ENCODE measurements at regions not wholly inside any gene's neighbourhood (a gene's known extent, or its start where the extent isn't known, plus 50 kb on each side); places are given as distances from the start of the nearest gene placed in this dataset.

- intact Hi-C loops (cut with micrococcal nuclease; ENCODE audit: unreplicated experiment): no loop called here
- Histone ChIP-seq H3K27me3 (replicated peaks in 1 of 2; ENCODE audit: control insufficient read depth in 2 of 2, insufficient read depth in 2 of 2, low read length in 1 of 2) (no peaks in the 10 kb centered on the region), H4K20me1 (ENCODE audit: control insufficient read depth, insufficient read depth) (no peaks in the 10 kb centered on the region), H3K36me3 (ENCODE audit: control insufficient read depth in 2 of 2, insufficient read depth in 2 of 2, low read length in 1 of 2) (no peaks in the 10 kb centered on the region), H3K9me3 (replicated peaks; ENCODE audit: control insufficient read depth, insufficient read depth, low read length) (no peaks in the 10 kb centered on the region), H3K27ac (ENCODE audit: control insufficient read depth, insufficient read depth) (no peak overlapping the region), H3K4me3 (no peak overlapping the region), H3K4me1 (ENCODE audit: control insufficient read depth, insufficient read depth, low read length) (no peaks in the 10 kb centered on the region), H3K79me2 (ENCODE audit: control insufficient read depth, insufficient read depth, low read length) (no peaks in the 10 kb centered on the region), H2AFZ (ENCODE audit: control insufficient read depth, low read depth, low read length) (no peak overlapping the region), H3K9ac (ENCODE audit: control insufficient read depth, insufficient read depth, low read length) (no peak overlapping the region), H3K4me2 (ENCODE audit: control insufficient read depth, insufficient read depth) (no peak overlapping the region)
- no peak for ATAC-seq
- in situ Hi-C loops (cut with MboI): no loop called here
- BruUV-seq (replicated peaks): no TSS peak
- CTCF ChIA-PET: no interaction called here
- RAD21 ChIA-PET (ENCODE audit: unreplicated experiment): interaction anchor here (0.9 kb wide), 1 partner anchor 13 kb away, joined by 3 read pairs; no protein-coding TSS in a partner anchor
- SMC1A ChIA-PET (ENCODE audit: uncharacterized antibody, unreplicated experiment): interaction anchor here (0.7 to 1.0 kb wide), 3 partner anchors 12 to 313 kb away, joined by 3 read pairs; no protein-coding TSS in a partner anchor
- TF ChIP-seq PKNOX1 (IDR thresholded peaks at IDR 0.05) (no peak), ELK1 (IDR thresholded peaks at IDR 0.05; ENCODE audit: low read depth, low read length) (no peak), CUX1 (IDR thresholded peaks at IDR 0.05; ENCODE audit: insufficient replicate concordance, low read depth, low read length) (no peak), CEBPB (IDR thresholded peaks at IDR 0.05; ENCODE audit: borderline replicate concordance in 1 of 2, low read depth in 2 of 2, low read length in 2 of 2) (no peak), NFIC (IDR thresholded peaks at IDR 0.05; ENCODE audit: low read depth, low read length) (no peak), IRF5 (IDR thresholded peaks at IDR 0.05; ENCODE audit: borderline replicate concordance) (no peak), SMARCA5 (IDR thresholded peaks at IDR 0.05) (no peak), PBX3 (IDR thresholded peaks at IDR 0.05; ENCODE audit: insufficient replicate concordance, low read depth, low read length) (no peak), CHD1 (IDR thresholded peaks at IDR 0.05; ENCODE audit: low read depth, low read length) (no peak), EED (IDR thresholded peaks at IDR 0.05; ENCODE audit: low read depth) (no peak), ZSCAN29 (IDR thresholded peaks at IDR 0.05) (no peak), CREM (IDR thresholded peaks at IDR 0.05; ENCODE audit: low read depth) (no peak), ZZZ3 (IDR thresholded peaks at IDR 0.05; ENCODE audit: control insufficient read depth, insufficient read length, low read depth) (no peak), FOXM1 (IDR thresholded peaks at IDR 0.05; ENCODE audit: low read depth, low read length) (no peak), ZNF217 (IDR thresholded peaks at IDR 0.05) (no peak)
- no peak for FAIRE-seq
- WGBS (ENCODE audit: insufficient coverage, insufficient replicate concordance, low lambda C conversion rate, missing lambda C conversion rate): 0% methylated on average over 2 of the region's 2 CpGs
- DNase-seq (ENCODE audit: low read depth, low spot score): no peak
- POLR2A ChIA-PET: no interaction called here
Measured at GRCh38 chr6:91317247-91317835, 730.5 kb upstream of the MAP3K7 start.

All from GM12878 (cell line).